HFF-Myc (cell line): ENCODE measurements at regions not wholly inside any gene's neighbourhood (a gene's known extent, or its start where the extent isn't known, plus 50 kb on each side); places are given as distances from the start of the nearest gene placed in this dataset.
"Not testable (repeated sequence)": the region's sequence is repeated elsewhere in the genome, so short reads cannot be mapped to it uniquely, and the experiment has no call there.

Experiments used
- DNase-seq: peaks from one replicate; pipeline ENCODE4 v3.0.0-alpha.2; 2011; ENCODE audit warnings: low read depth; ENCODE audit errors: extremely low read depth
- H3K4me3 ChIP-seq: replicated peaks from 2 replicates; pipeline ENCODE4 v1.5.1; 2011; ENCODE audit warnings: low read depth, mild to moderate bottlenecking, control low read depth, low read length
- TF ChIP-seq, protein P1 (sequence below): IDR thresholded peaks from 2 replicates; pipeline ENCODE4 v1.5.1; 2012; ENCODE audit warnings: mild to moderate bottlenecking, low read depth, low read length, control low read depth; ENCODE audit errors: missing control alignments

DNA sequence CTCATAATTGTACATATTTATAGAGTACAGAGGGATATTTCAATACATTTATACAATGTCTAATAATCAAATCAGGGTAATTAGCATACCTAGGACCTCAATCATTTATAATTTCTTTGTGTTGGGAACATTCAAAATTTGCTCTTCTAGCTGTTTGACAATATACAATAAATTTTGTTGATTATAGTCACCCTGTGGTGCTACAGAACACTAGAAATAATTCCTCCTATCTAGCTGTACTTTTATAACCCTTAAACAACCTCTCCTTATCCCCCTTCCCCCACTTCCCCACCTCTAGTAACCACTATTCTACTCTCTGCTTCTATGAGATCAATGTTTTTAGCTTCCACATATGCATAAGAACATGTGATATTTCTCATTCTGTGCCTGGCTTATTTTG is 328.4 kb upstream of the RBMS1 start:
- DNase-seq = no peak
- TF ChIP-seq, protein P1, sequence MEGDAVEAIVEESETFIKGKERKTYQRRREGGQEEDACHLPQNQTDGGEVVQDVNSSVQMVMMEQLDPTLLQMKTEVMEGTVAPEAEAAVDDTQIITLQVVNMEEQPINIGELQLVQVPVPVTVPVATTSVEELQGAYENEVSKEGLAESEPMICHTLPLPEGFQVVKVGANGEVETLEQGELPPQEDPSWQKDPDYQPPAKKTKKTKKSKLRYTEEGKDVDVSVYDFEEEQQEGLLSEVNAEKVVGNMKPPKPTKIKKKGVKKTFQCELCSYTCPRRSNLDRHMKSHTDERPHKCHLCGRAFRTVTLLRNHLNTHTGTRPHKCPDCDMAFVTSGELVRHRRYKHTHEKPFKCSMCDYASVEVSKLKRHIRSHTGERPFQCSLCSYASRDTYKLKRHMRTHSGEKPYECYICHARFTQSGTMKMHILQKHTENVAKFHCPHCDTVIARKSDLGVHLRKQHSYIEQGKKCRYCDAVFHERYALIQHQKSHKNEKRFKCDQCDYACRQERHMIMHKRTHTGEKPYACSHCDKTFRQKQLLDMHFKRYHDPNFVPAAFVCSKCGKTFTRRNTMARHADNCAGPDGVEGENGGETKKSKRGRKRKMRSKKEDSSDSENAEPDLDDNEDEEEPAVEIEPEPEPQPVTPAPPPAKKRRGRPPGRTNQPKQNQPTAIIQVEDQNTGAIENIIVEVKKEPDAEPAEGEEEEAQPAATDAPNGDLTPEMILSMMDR = no peak
- no peak overlapping the region for H3K4me3 ChIP-seq

DNA sequence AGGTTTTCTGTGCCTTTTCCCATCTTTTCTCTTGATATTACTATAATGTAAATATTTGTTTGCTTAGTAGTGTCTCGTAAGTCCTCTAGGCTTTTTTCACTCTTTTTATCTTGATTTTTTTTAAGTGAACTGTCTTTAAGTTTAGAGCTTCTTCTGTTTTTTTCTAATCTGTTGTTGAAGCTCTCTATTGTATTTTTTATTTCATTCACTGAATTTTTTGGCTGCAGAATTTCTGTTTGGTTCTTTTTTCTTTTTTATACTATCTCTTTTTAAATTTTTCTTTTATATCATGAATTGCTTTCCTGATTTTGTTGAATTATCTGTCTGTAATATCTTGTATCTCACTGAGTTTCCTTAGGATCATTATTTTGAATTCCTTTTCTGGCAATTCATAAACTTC is 331.8 kb upstream of the RBMS1 start:
- no peak overlapping the region for H3K4me3 ChIP-seq
- TF ChIP-seq, protein P1 = no peak
- DNase-seq = no peak

DNA sequence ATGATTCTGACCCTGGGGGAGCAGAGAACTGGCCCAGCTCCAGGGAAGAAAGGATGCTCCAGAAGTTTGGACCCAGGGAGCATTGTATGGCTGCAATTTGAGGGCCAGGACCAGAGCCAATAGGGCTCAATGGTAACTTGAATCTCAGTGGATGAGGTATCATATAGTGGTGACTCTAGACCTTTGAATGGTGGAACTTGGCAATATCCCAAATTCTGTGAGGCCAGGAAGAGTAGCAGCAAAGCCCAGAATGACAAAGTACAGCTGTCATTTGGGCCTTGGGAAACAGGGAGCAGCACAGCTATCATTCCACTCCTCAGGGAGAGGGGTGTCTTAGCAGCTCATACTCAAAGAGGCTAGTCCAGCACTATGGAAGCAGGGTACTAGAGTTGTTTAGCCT is 332.9 kb upstream of the RBMS1 start:
- no peak overlapping the region for H3K4me3 ChIP-seq
- TF ChIP-seq, protein P1 = no peak
- no peak for DNase-seq

DNA sequence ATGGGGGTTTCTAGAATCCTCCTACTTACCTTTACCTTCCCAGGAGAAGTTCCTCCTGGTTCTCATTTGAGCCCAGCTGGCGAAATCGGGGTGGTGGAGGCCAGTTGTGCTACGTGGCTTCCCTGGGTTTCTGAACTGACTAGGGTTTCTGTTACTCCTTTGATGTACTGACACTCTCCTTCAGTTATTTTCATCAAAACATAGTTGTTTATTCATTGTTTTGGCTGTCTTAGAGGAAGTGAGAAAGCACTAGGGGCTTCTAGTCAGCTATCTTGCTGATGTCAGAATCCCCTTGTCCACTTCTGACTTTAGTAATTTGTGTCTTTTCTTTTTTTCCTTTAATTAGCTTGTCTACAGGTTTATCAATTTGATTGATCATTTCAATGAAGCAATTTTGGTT is 332.2 kb upstream of the TANK start:
- no peak for DNase-seq
- TF ChIP-seq, protein P1 = no peak
- no peak overlapping the region for H3K4me3 ChIP-seq

DNA sequence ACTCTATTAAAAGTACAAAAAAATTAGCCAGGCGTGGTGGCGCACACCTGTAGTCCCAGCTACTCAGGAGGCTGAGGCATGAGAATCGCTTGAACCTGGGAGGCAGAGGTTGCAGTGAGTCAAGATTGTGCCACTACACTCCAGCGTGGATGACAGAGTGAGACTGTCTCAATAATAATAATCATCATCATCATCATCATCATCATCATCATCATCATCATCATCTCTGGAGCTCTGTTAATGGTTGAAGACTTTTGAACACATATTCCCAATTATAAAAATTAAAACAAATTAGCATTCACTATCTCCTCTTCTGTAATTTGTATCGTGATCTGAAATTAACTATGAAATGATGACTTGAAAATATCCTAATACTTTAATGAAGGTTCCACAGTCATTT is 327.8 kb upstream of the TANK start:
- DNase-seq, H3K4me3 ChIP-seq: not testable (repeated sequence)

DNA sequence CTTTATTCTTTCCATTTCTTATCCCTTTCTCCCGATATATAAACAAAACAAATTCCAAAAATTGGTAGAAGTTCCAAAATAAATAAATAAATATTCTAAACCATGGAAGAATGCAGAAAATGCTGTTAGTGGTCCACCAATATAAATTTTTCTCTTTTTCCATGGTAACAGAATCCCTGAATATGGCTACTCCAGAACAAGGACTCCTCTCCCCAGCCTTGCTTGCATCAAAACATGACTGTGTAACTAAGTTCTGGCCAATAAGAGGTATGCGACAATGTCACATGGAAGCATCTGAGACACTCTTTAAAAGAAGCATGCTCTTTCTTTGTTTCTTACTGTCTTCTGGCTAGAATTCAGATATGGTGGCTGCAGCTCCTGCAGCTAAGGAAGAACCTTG is 325.1 kb upstream of the TANK start:
- TF ChIP-seq, protein P1 = no peak
- DNase-seq = no peak
- H3K4me3 ChIP-seq = no peak overlapping the region

DNA sequence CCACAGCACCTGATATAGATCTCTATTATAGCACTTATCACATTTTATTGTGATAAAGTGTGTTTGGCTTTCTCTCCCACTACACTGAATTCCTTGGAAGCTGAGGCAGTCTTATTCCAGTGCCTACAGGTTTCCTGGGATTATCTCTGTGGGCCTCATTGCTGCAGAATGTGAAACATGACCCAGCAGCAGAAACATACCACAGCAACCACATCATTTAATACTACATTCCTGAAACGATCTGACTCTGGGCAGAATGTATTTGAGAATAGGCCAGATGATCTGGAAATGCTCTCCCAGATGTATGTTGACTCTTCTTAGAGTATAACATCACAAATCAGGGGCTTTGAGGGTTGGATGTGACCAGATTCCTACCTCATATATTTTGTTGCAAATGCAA is 323.5 kb upstream of the TANK start:
- no peak overlapping the region for H3K4me3 ChIP-seq
- peak; percentile 91 for DNase-seq
- TF ChIP-seq, protein P1 = no peak
